ENCODE measurements at regions not wholly inside any gene's neighbourhood (a gene's known extent, or its start where the extent isn't known, plus 50 kb on each side); places are given as distances from the start of the nearest gene placed in this dataset.
A peak's percentile ranks its signal among the peaks of the same experiment; 100 is the strongest.

DNA sequence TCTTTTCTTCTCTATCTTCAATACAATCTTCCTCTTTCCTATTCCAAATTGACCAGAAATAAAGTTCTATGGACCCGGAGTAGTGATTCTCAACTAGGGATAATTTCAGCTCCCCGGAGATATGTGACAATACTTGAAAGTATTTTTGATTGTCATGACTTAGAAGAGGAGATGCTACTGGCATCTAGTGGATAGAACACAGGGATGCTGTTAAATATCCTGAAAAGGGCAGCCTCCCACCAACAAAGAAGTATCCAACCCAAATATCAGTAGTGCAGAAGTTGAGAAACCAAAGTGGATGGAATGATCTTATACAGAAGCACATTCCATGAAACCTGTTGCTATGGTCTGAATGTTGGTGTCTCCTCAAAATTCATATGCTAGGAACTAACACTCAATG lies 65.7 kb upstream of the NDST3 start:
- no peak overlapping the region for H3K9ac ChIP-seq (ENCODE audit: extremely low read depth, insufficient read length, low read length)
- H3K27me3 Mint-ChIP-seq (ENCODE audit: low read depth) = no peaks in the 10 kb centered on the region
- H3K14ac ChIP-seq (ENCODE audit: insufficient read depth, low read length) = no peak overlapping the region
- H2BK5ac ChIP-seq (ENCODE audit: insufficient read length, low read length) = no peak overlapping the region
- no peak overlapping the region for H2BK12ac ChIP-seq (ENCODE audit: insufficient read length, low read depth, low read length)
- no peak overlapping the region for H3K56ac ChIP-seq (ENCODE audit: insufficient read length, low read depth, low read length)
- no peak overlapping the region for H3K4me2 ChIP-seq (ENCODE audit: insufficient read depth, insufficient read length, low read length)
- H3K4me3 Mint-ChIP-seq = no peak overlapping the region
- H2BK20ac ChIP-seq (ENCODE audit: low read depth, low read length, poor library complexity, severe bottlenecking) = no peak overlapping the region
- H3K9me3 ChIP-seq (ENCODE audit: control insufficient read depth, low read depth, low read length) = no peaks in the 10 kb centered on the region
- no peak overlapping the region for H2AK5ac ChIP-seq (ENCODE audit: insufficient read length, low read length)
- H4K20me1 ChIP-seq (ENCODE audit: control insufficient read depth, insufficient read depth, insufficient read length) = no peaks in the 10 kb centered on the region
- H3K18ac ChIP-seq (ENCODE audit: insufficient read length, low read depth, low read length) = no peak overlapping the region
- H3K23me2 ChIP-seq (ENCODE audit: insufficient read length, low read depth, low read length, poor library complexity, severe bottlenecking) = no peaks in the 10 kb centered on the region
- H3K36me3 Mint-ChIP-seq (ENCODE audit: insufficient read depth in 1 of 3, low read depth in 3 of 3) = no peaks in the 10 kb centered on the region
- H3K9me3 Mint-ChIP-seq = peaks cover 0 to 3% of the 10 kb centered on the region in 2 experiments; a peak in 1 of 5 replicates
- H2AFZ ChIP-seq (ENCODE audit: low read length) = no peak overlapping the region
- H3K79me1 ChIP-seq (ENCODE audit: insufficient read depth, low read depth, low read length, poor library complexity, severe bottlenecking) = no peaks in the 10 kb centered on the region
- no peak overlapping the region for H3K4ac ChIP-seq (ENCODE audit: low read depth, low read length)
- TF ChIP-seq CTCF (conservative IDR thresholded peaks at IDR 0.05) = peak; percentile 26; the same call in 1 of the 3 replicates
- no peak overlapping the region for H2BK15ac ChIP-seq (ENCODE audit: low read depth, low read length)
- WGBS (ENCODE audit: extremely low coverage, insufficient read length, low lambda C conversion rate) = no CpG with 5 or more reads among the region's 2 CpGs
- no peak overlapping the region for H2BK120ac ChIP-seq (ENCODE audit: low read depth, low read length, poor library complexity, severe bottlenecking)
- H4K8ac ChIP-seq (replicated peaks; ENCODE audit: insufficient read length, low read depth, low read length) = no peak overlapping the region
- no peak overlapping the region for H3K27ac Mint-ChIP-seq
- no peaks in the 10 kb centered on the region for H3K27me3 ChIP-seq (ENCODE audit: insufficient read depth, low read length)
- H3K27ac ChIP-seq (ENCODE audit: insufficient read length, low read depth, low read length) = no peak overlapping the region
- peaks cover 2 to 3% of the 10 kb centered on the region in 2 experiments; a peak in 2 of 4 replicates for H3K4me1 Mint-ChIP-seq
- no peak overlapping the region for H3K23ac ChIP-seq (ENCODE audit: insufficient read length, low read depth, low read length)
- no peaks in the 10 kb centered on the region for H3K79me2 ChIP-seq (ENCODE audit: insufficient read depth, low read length)
- H4K5ac ChIP-seq (ENCODE audit: insufficient read length, low read depth, low read length) = no peak overlapping the region
- H4K91ac ChIP-seq (ENCODE audit: insufficient read length, low read depth, low read length) = no peak overlapping the region
- no peak overlapping the region for H3T11ph ChIP-seq (ENCODE audit: low read length)
- no peaks in the 10 kb centered on the region for H3K4me1 ChIP-seq (ENCODE audit: insufficient read depth, low read length)
- DNase-seq = no peak

All from H9 (cell line).